ENCODE measurements at regions not wholly inside any gene's neighbourhood (a gene's known extent, or its start where the extent isn't known, plus 50 kb on each side); places are given as distances from the start of the nearest gene placed in this dataset.

DNA sequence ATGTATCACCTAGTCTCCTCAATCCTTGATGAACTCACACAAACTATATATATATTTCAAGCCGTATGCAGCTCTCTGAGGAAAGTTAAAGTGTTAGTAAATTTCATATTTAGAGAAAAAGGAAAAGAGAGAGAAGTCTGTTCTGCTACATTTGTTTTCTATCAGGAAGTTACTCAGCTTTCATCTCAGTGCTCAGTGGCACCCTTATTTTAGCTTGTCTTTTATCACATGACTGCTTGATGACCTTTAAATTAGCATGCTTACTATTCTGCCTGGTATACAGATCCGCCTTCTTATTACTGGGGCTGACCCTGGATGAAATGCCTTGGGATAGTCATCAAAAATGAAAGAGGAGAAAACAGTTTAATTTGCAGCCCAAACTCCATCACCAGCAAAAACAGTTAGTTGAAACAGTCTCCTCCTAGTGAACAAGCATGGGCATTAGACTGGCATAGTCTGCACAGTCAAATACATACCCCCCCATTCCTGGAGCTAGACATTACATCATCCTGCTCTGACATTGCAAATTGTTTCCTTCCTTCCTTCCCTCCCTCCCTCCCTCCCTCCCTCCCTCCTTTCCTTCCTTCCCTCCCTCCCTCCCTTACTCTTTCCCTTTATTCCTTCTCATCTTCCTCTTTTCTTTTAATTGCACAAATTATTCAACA, 215.7 kb downstream of the TMEM182 start (continued):
- TF ChIP-seq, protein P1, sequence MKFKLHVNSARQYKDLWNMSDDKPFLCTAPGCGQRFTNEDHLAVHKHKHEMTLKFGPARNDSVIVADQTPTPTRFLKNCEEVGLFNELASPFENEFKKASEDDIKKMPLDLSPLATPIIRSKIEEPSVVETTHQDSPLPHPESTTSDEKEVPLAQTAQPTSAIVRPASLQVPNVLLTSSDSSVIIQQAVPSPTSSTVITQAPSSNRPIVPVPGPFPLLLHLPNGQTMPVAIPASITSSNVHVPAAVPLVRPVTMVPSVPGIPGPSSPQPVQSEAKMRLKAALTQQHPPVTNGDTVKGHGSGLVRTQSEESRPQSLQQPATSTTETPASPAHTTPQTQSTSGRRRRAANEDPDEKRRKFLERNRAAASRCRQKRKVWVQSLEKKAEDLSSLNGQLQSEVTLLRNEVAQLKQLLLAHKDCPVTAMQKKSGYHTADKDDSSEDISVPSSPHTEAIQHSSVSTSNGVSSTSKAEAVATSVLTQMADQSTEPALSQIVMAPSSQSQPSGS (IDR thresholded peaks at IDR 0.05; ENCODE audit: low read length), result no peak
- TF ChIP-seq KDM1A (IDR thresholded peaks at IDR 0.05; ENCODE audit: borderline replicate concordance, low read length) (no peak), EP300 (IDR thresholded peaks at IDR 0.05; ENCODE audit: borderline replicate concordance in 1 of 2, low read depth in 2 of 2, low read length in 2 of 2) (no peak), TAF7 (optimal IDR thresholded peaks at IDR 0.05; ENCODE audit: borderline replicate concordance, low read depth, low read length) (no peak)
- TF ChIP-seq, protein P2, sequence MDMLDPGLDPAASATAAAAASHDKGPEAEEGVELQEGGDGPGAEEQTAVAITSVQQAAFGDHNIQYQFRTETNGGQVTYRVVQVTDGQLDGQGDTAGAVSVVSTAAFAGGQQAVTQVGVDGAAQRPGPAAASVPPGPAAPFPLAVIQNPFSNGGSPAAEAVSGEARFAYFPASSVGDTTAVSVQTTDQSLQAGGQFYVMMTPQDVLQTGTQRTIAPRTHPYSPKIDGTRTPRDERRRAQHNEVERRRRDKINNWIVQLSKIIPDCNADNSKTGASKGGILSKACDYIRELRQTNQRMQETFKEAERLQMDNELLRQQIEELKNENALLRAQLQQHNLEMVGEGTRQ (IDR thresholded peaks at IDR 0.05; ENCODE audit: low read length), result no peak
- TF ChIP-seq, protein P3, sequence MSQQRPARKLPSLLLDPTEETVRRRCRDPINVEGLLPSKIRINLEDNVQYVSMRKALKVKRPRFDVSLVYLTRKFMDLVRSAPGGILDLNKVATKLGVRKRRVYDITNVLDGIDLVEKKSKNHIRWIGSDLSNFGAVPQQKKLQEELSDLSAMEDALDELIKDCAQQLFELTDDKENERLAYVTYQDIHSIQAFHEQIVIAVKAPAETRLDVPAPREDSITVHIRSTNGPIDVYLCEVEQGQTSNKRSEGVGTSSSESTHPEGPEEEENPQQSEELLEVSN (IDR thresholded peaks at IDR 0.05), result no peak
